ENCODE measurements at regions not wholly inside any gene's neighbourhood (a gene's known extent, or its start where the extent isn't known, plus 50 kb on each side); places are given as distances from the start of the nearest gene placed in this dataset.

- no peak for DNase-seq (ENCODE audit: low spot score)
- Histone ChIP-seq H3K27me3 (ENCODE audit: control insufficient read depth in 3 of 3, insufficient read depth in 3 of 3, low read depth in 1 of 3, low read length in 3 of 3) (no peaks in the 10 kb centered on the region), H3K14ac (ENCODE audit: low read length) (no peak overlapping the region), H2BK5ac (ENCODE audit: low read length) (no peak overlapping the region), H3K9me3 (replicated peaks in 1 of 2; ENCODE audit: control insufficient read depth in 2 of 2, insufficient read depth in 1 of 2, low read depth in 1 of 2, low read length in 2 of 2) (no peaks in the 10 kb centered on the region), H2AK5ac (ENCODE audit: low read depth, low read length) (no peak overlapping the region), H3K4me3 (ENCODE audit: low read length in 2 of 2) (no peak overlapping the region), H3K4me1 (ENCODE audit: control insufficient read depth in 2 of 2, insufficient read depth in 1 of 2, low read depth in 1 of 2, low read length in 2 of 2) (no peaks in the 10 kb centered on the region), H4K91ac (ENCODE audit: low read depth, low read length, poor library complexity) (no peak overlapping the region), H3K18ac (ENCODE audit: low read length) (no peak overlapping the region), H2BK12ac (ENCODE audit: low read length) (no peak overlapping the region), H4K8ac (ENCODE audit: low read depth, low read length) (no peak overlapping the region), H3K27ac (replicated peaks; ENCODE audit: low read length) (no peak overlapping the region), H3K79me1 (ENCODE audit: low read depth, low read length) (no peaks in the 10 kb centered on the region), H3K23ac (ENCODE audit: low read depth, low read length, poor library complexity) (no peak overlapping the region), H2BK15ac (ENCODE audit: low read length) (no peak overlapping the region), H3K36me3 (replicated peaks in 1 of 2; ENCODE audit: control insufficient read depth in 2 of 2, insufficient read depth in 2 of 2, low read length in 2 of 2) (no peaks in the 10 kb centered on the region), H3K4ac (ENCODE audit: low read length) (no peak overlapping the region), H2BK120ac (ENCODE audit: low read depth, low read length) (no peak overlapping the region), H3K9ac (ENCODE audit: low read depth, low read length, poor library complexity) (no peak overlapping the region), H3K4me2 (ENCODE audit: insufficient read depth, low read length, poor library complexity, severe bottlenecking) (no peak overlapping the region), H2AFZ (ENCODE audit: low read length) (no peak overlapping the region)
- WGBS, 2 donors (ENCODE audit: extremely low coverage in 2 of 2, insufficient read length in 2 of 2, insufficient replicate concordance in 1 of 2) = no CpG with 5 or more reads among the region's 3 CpGs
These were observed 450.6 kb downstream of the SH2D1A start for GRCh38 chrX:124796989-124797388.

GRCh38 chrX:124804962-124805361, 458.6 kb downstream of the SH2D1A start:
- DNase-seq (ENCODE audit: low spot score) = no peak
- Histone ChIP-seq H2AFZ (ENCODE audit: low read length) (no peak overlapping the region), H3K36me3 (replicated peaks in 1 of 2; ENCODE audit: control insufficient read depth in 2 of 2, insufficient read depth in 2 of 2, low read length in 2 of 2) (no peaks in the 10 kb centered on the region), H3K4me3 (ENCODE audit: low read length in 2 of 2) (no peak overlapping the region), H4K8ac (ENCODE audit: low read depth, low read length) (no peak overlapping the region), H3K18ac (ENCODE audit: low read length) (no peak overlapping the region), H3K9ac (ENCODE audit: low read depth, low read length, poor library complexity) (no peak overlapping the region), H2BK12ac (ENCODE audit: low read length) (no peak overlapping the region), H3K27me3 (ENCODE audit: control insufficient read depth in 3 of 3, insufficient read depth in 3 of 3, low read depth in 1 of 3, low read length in 3 of 3) (no peaks in the 10 kb centered on the region), H2BK5ac (ENCODE audit: low read length) (no peak overlapping the region), H3K27ac (replicated peaks; ENCODE audit: low read length) (no peak overlapping the region), H3K23ac (ENCODE audit: low read depth, low read length, poor library complexity) (no peak overlapping the region), H3K14ac (ENCODE audit: low read length) (no peak overlapping the region), H3K4ac (ENCODE audit: low read length) (no peak overlapping the region), H3K4me1 (ENCODE audit: control insufficient read depth in 2 of 2, insufficient read depth in 1 of 2, low read depth in 1 of 2, low read length in 2 of 2) (no peaks in the 10 kb centered on the region), H3K79me1 (ENCODE audit: low read depth, low read length) (no peaks in the 10 kb centered on the region), H3K9me3 (replicated peaks in 1 of 2; ENCODE audit: control insufficient read depth in 2 of 2, insufficient read depth in 1 of 2, low read depth in 1 of 2, low read length in 2 of 2) (no peaks in the 10 kb centered on the region), H2BK120ac (ENCODE audit: low read depth, low read length) (no peak overlapping the region), H4K91ac (ENCODE audit: low read depth, low read length, poor library complexity) (no peak overlapping the region), H2AK5ac (ENCODE audit: low read depth, low read length) (no peak overlapping the region), H2BK15ac (ENCODE audit: low read length) (no peak overlapping the region), H3K4me2 (ENCODE audit: insufficient read depth, low read length, poor library complexity, severe bottlenecking) (no peak overlapping the region)
- WGBS, 2 donors (ENCODE audit: extremely low coverage in 2 of 2, insufficient read length in 2 of 2, insufficient replicate concordance in 1 of 2) = no CpG with 5 or more reads among the region's 2 CpGs

- H3K23ac ChIP-seq (ENCODE audit: low read depth, low read length, poor library complexity) = no peak overlapping the region
- H3K4me1 ChIP-seq (ENCODE audit: control insufficient read depth in 2 of 2, insufficient read depth in 1 of 2, low read depth in 1 of 2, low read length in 2 of 2) = no peaks in the 10 kb centered on the region
- no peak overlapping the region for H3K4me2 ChIP-seq (ENCODE audit: insufficient read depth, low read length, poor library complexity, severe bottlenecking)
- H2AFZ ChIP-seq (ENCODE audit: low read length) = no peak overlapping the region
- H3K4ac ChIP-seq (ENCODE audit: low read length) = no peak overlapping the region
- H3K27ac ChIP-seq (replicated peaks; ENCODE audit: low read length) = no peak overlapping the region
- DNase-seq (ENCODE audit: low spot score) = no peak
- no peak overlapping the region for H2BK15ac ChIP-seq (ENCODE audit: low read length)
- H3K27me3 ChIP-seq (ENCODE audit: control insufficient read depth in 3 of 3, insufficient read depth in 3 of 3, low read depth in 1 of 3, low read length in 3 of 3) = no peaks in the 10 kb centered on the region
- H3K36me3 ChIP-seq (replicated peaks in 1 of 2; ENCODE audit: control insufficient read depth in 2 of 2, insufficient read depth in 2 of 2, low read length in 2 of 2) = no peaks in the 10 kb centered on the region
- no peak overlapping the region for H4K8ac ChIP-seq (ENCODE audit: low read depth, low read length)
- WGBS, 2 donors (ENCODE audit: extremely low coverage in 2 of 2, insufficient read length in 2 of 2, insufficient replicate concordance in 1 of 2) = no CpG with 5 or more reads among the region's 4 CpGs
- no peak overlapping the region for H2AK5ac ChIP-seq (ENCODE audit: low read depth, low read length)
- no peak overlapping the region for H3K18ac ChIP-seq (ENCODE audit: low read length)
- no peaks in the 10 kb centered on the region for H3K79me1 ChIP-seq (ENCODE audit: low read depth, low read length)
- no peaks in the 10 kb centered on the region for H3K9me3 ChIP-seq (replicated peaks in 1 of 2; ENCODE audit: control insufficient read depth in 2 of 2, insufficient read depth in 1 of 2, low read depth in 1 of 2, low read length in 2 of 2)
- H3K9ac ChIP-seq (ENCODE audit: low read depth, low read length, poor library complexity) = no peak overlapping the region
- H2BK5ac ChIP-seq (ENCODE audit: low read length) = no peak overlapping the region
- no peak overlapping the region for H2BK12ac ChIP-seq (ENCODE audit: low read length)
- no peak overlapping the region for H3K14ac ChIP-seq (ENCODE audit: low read length)
- H3K4me3 ChIP-seq (ENCODE audit: low read length in 2 of 2) = no peak overlapping the region
- H2BK120ac ChIP-seq (ENCODE audit: low read depth, low read length) = no peak overlapping the region
- H4K91ac ChIP-seq (ENCODE audit: low read depth, low read length, poor library complexity) = no peak overlapping the region
These were observed 459.1 kb downstream of the SH2D1A start for GRCh38 chrX:124805486-124805885.

- no peak overlapping the region for H2BK5ac ChIP-seq (ENCODE audit: low read length)
- no peaks in the 10 kb centered on the region for H3K27me3 ChIP-seq (ENCODE audit: control insufficient read depth in 3 of 3, insufficient read depth in 3 of 3, low read depth in 1 of 3, low read length in 3 of 3)
- H2BK12ac ChIP-seq (ENCODE audit: low read length) = no peak overlapping the region
- no peak overlapping the region for H2AK5ac ChIP-seq (ENCODE audit: low read depth, low read length)
- H4K8ac ChIP-seq (ENCODE audit: low read depth, low read length) = no peak overlapping the region
- H3K79me1 ChIP-seq (ENCODE audit: low read depth, low read length) = no peaks in the 10 kb centered on the region
- no peaks in the 10 kb centered on the region for H3K4me1 ChIP-seq (ENCODE audit: control insufficient read depth in 2 of 2, insufficient read depth in 1 of 2, low read depth in 1 of 2, low read length in 2 of 2)
- no peak overlapping the region for H3K9ac ChIP-seq (ENCODE audit: low read depth, low read length, poor library complexity)
- no peak overlapping the region for H2BK15ac ChIP-seq (ENCODE audit: low read length)
- H3K4me2 ChIP-seq (ENCODE audit: insufficient read depth, low read length, poor library complexity, severe bottlenecking) = no peak overlapping the region
- H4K91ac ChIP-seq (ENCODE audit: low read depth, low read length, poor library complexity) = no peak overlapping the region
- no peaks in the 10 kb centered on the region for H3K36me3 ChIP-seq (replicated peaks in 1 of 2; ENCODE audit: control insufficient read depth in 2 of 2, insufficient read depth in 2 of 2, low read length in 2 of 2)
- no peak overlapping the region for H2BK120ac ChIP-seq (ENCODE audit: low read depth, low read length)
- H3K4ac ChIP-seq (ENCODE audit: low read length) = no peak overlapping the region
- H3K18ac ChIP-seq (ENCODE audit: low read length) = no peak overlapping the region
- H3K23ac ChIP-seq (ENCODE audit: low read depth, low read length, poor library complexity) = no peak overlapping the region
- no peaks in the 10 kb centered on the region for H3K9me3 ChIP-seq (replicated peaks in 1 of 2; ENCODE audit: control insufficient read depth in 2 of 2, insufficient read depth in 1 of 2, low read depth in 1 of 2, low read length in 2 of 2)
- no peak overlapping the region for H3K27ac ChIP-seq (replicated peaks; ENCODE audit: low read length)
- H3K4me3 ChIP-seq (ENCODE audit: low read length in 2 of 2) = no peak overlapping the region
- WGBS, 2 donors (ENCODE audit: extremely low coverage in 2 of 2, insufficient read length in 2 of 2, insufficient replicate concordance in 1 of 2) = no CpG with 5 or more reads among the region's 1 CpG
- DNase-seq (ENCODE audit: low spot score) = no peak
- no peak overlapping the region for H2AFZ ChIP-seq (ENCODE audit: low read length)
- H3K14ac ChIP-seq (ENCODE audit: low read length) = no peak overlapping the region
These were observed 467.7 kb downstream of the SH2D1A start for GRCh38 chrX:124814106-124814505.

Data from neuronal stem cell (in vitro differentiated cells).